BJ (cell line): ENCODE measurements at regions not wholly inside any gene's neighbourhood (a gene's known extent, or its start where the extent isn't known, plus 50 kb on each side); places are given as distances from the start of the nearest gene placed in this dataset.

Experiments
- CTCF ChIA-PET: fragments of 350-600 bp; formaldehyde crosslinking; extraction: SDS; loops from one replicate; lab custom pipeline; 2021; ENCODE audit warnings: antibody characterized with exemption, inconsistent platforms; lab: Yijun Ruan, JAX
- POLR2A ChIA-PET: fragments of 300-600 bp; sonication (Branson Sonifier 250); formaldehyde crosslinking; extraction: SDS; loops from one replicate; lab custom pipeline; 2021; ENCODE audit warnings: antibody characterized with exemption; lab: Charles Lee
- DNase-seq: peaks from one replicate; pipeline ENCODE4 v3.0.0-alpha.2; 2011; ENCODE audit warnings: low read depth
- H3K27me3 ChIP-seq: 2 replicates; pipeline ENCODE4 v1.6.0; 2011; ENCODE audit warnings: low read length; ENCODE audit not compliant: control insufficient read depth, insufficient read depth
- H3K36me3 ChIP-seq: 2 replicates; pipeline ENCODE4 v1.5.1; 2011; ENCODE audit warnings: low read length; ENCODE audit not compliant: control insufficient read depth, insufficient read depth
- H3K4me3 ChIP-seq: 2 replicates; pipeline ENCODE4 v1.5.1; 2011; ENCODE audit warnings: low read depth, mild to moderate bottlenecking, control low read depth, low read length
- CTCF ChIP-seq: IDR thresholded peaks from 2 replicates; pipeline ENCODE4 v1.5.1; 2011; ENCODE audit warnings: low read depth, mild to moderate bottlenecking, control low read depth, inconsistent platforms, low read length, moderate library complexity; ENCODE audit not compliant: insufficient read depth

GRCh38 chr10:2478656-2479055 lies 588.7 kb upstream of the PFKP start:
- ChIA-PET CTCF (no interaction called here), POLR2A (no interaction called here)
- no peak for DNase-seq
- Histone ChIP-seq H3K36me3 (no peaks in the 10 kb centered on the region), H3K4me3 (no peak overlapping the region), H3K27me3 (no peaks in the 10 kb centered on the region)
- TF ChIP-seq CTCF: no peak

DNA sequence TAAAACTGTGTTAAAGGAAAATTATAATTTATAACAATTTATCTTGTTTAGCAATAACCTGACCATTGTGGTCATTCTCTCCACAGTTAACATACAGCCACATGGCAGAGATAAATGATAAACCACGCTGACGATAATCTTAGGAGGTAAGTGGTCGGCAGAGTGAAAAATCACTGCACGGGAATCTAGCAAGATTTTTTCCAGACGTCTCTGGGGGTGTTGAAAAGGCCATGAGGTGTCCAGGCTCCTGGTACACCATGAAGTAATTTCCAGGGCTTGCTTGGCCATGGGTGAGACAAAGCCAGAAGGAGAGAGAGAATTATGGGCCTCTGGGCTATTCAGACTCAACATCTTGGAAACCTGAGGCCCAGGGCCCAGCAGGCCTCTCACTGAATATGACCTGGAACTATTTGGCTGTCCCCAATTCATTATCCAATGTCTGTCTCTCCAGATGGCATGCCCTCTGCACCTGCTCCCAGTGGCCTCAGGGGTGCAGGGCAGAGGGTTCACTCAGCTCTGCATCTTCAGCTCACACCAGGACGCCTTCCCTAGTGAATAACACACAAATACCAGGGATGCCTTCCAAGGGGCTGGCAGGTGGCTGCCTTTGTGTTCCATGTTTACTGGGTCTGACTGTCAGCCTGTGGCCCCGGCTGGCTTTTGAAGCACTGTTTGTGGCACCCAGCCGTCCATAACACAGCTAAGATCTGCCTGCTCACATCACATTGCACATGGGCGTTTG lies 590.4 kb upstream of the PFKP start:
- ChIA-PET CTCF (no interaction called here), POLR2A (no interaction called here)
- H3K4me3 ChIP-seq: no peak overlapping the region
- TF ChIP-seq CTCF: no peak
- H3K36me3 ChIP-seq: no peaks in the 10 kb centered on the region
- no peaks in the 10 kb centered on the region for H3K27me3 ChIP-seq
- DNase-seq: no peak

- no peaks in the 10 kb centered on the region for H3K36me3 ChIP-seq
- CTCF ChIA-PET: no interaction called here
- POLR2A ChIA-PET: no interaction called here
- no peak for TF ChIP-seq CTCF
- no peaks in the 10 kb centered on the region for H3K27me3 ChIP-seq
- no peak for DNase-seq
- no peak overlapping the region for H3K4me3 ChIP-seq
These were observed 591.0 kb upstream of the PFKP start for GRCh38 chr10:2476218-2476811.

DNA sequence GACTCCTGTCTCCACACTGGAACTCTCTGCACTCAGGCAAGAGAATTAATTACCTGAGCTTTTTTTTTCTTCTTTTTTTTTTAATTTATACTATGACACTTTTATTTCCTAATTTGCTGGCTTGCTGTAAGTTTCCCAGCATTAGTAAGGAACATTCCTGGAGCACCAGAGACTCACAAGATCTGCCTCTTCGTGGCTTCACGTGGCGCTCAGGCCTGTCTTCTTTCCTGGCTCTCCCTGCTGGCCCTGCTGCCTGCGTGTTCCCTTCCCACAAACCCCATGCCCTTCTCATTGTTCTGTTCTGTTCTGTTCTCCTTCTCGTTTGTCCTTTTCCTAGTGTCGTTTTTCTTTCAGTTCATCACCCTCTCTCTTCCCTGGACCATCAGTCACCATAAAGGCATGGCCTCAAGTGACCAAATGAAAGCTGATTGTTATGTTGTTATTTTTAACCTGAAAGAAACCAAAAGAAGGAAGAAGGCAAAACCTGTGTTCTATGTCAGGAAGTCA lies 591.6 kb upstream of the PFKP start:
- POLR2A ChIA-PET: no interaction called here
- Histone ChIP-seq H3K4me3 (no peak overlapping the region), H3K27me3 (no peaks in the 10 kb centered on the region), H3K36me3 (no peaks in the 10 kb centered on the region)
- TF ChIP-seq CTCF: no peak
- DNase-seq: no peak
- CTCF ChIA-PET: no interaction called here

DNA sequence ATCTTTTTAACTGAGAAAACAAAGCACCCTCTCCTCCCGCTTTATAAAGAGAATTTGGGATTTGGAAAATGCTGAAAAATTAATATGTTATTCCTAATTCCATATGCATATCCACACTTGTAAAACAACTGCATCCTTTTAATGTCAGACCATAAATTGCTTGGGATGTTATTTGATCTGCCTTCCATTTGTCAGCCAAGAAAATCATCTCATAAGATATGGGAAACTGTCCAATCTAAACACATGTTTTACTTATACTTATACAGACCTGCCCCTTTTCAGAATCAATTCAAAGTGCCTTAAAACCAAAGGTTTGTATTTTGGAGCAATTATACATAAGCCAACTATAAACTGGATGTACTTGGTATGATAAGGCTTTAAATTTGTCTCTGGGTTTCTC lies 595.5 kb upstream of the PFKP start:
- Histone ChIP-seq H3K4me3 (no peak overlapping the region), H3K36me3 (no peaks in the 10 kb centered on the region), H3K27me3 (no peaks in the 10 kb centered on the region)
- no peak for TF ChIP-seq CTCF
- ChIA-PET POLR2A (no interaction called here), CTCF (no interaction called here)
- DNase-seq: no peak
